NT2/D1 (cell line): ENCODE measurements at regions not wholly inside any gene's neighbourhood (a gene's known extent, or its start where the extent isn't known, plus 50 kb on each side); places are given as distances from the start of the nearest gene placed in this dataset.

Source experiments
- DNase-seq: peaks from one replicate; pipeline ENCODE4 v3.0.0-alpha.2; 2011; ENCODE audit warnings: low read depth, low spot score
- H3K27me3 ChIP-seq: 2 replicates; pipeline ENCODE4 v1.6.0; 2011; ENCODE audit warnings: mild to moderate bottlenecking; ENCODE audit not compliant: insufficient read length, insufficient read depth
- H3K36me3 ChIP-seq: 2 replicates; pipeline ENCODE4 v1.6.1; 2011; ENCODE audit warnings: mild to moderate bottlenecking, low read length, mixed read lengths; ENCODE audit not compliant: insufficient read depth, insufficient read length
- H3K4me1 ChIP-seq: 2 replicates; pipeline ENCODE4 v1.5.1; 2011; ENCODE audit not compliant: insufficient read depth, insufficient read length
- H3K4me3 ChIP-seq: 2 replicates; pipeline ENCODE4 v1.5.1; 2011; ENCODE audit warnings: low read depth; ENCODE audit not compliant: insufficient read length
- H3K9ac ChIP-seq: 2 replicates; pipeline ENCODE4 v1.6.0; 2011; ENCODE audit warnings: low read depth; ENCODE audit not compliant: insufficient read length
- H3K9me3 ChIP-seq: 2 replicates; pipeline ENCODE4 v1.5.1; 2011; ENCODE audit warnings: mild to moderate bottlenecking, low read length; ENCODE audit not compliant: insufficient read depth
- SUZ12 ChIP-seq: IDR thresholded peaks from 2 replicates; pipeline ENCODE4 v1.6.1; 2011; ENCODE audit not compliant: insufficient read length, insufficient read depth; ENCODE audit errors: extremely low read depth
- YY1 ChIP-seq: IDR thresholded peaks from 2 replicates; pipeline ENCODE4 v1.6.1; 2011; ENCODE audit not compliant: insufficient read length, insufficient read depth
- ZNF274 ChIP-seq: IDR thresholded peaks from 2 replicates; pipeline ENCODE4 v1.6.1; 2011; ENCODE audit warnings: mild to moderate bottlenecking, low read depth, low read length

- Histone ChIP-seq H3K36me3 (no peaks in the 10 kb centered on the region), H3K27me3 (no peaks in the 10 kb centered on the region), H3K4me3 (no peak overlapping the region), H3K4me1 (no peaks in the 10 kb centered on the region), H3K9me3 (no peaks in the 10 kb centered on the region), H3K9ac (no peak overlapping the region)
- TF ChIP-seq ZNF274 = no peak
- TF ChIP-seq SUZ12 = no peak
- TF ChIP-seq YY1 = no peak
- DNase-seq = no peak
Measured at GRCh38 chr2:38228753-38229152, 148.3 kb downstream of the ATL2 start.

GRCh38 chr2:38224821-38225437, 149.0 kb upstream of the CYP1B1 start:
- peak; percentile 75 for DNase-seq
- TF ChIP-seq SUZ12 (no peak), ZNF274 (no peak), YY1 (no peak)

GRCh38 chr2:38224181-38224580, 148.2 kb upstream of the CYP1B1 start:
- no peak for TF ChIP-seq SUZ12
- TF ChIP-seq YY1 = no peak
- no peak for TF ChIP-seq ZNF274
- no peaks in the 10 kb centered on the region for H3K36me3 ChIP-seq

More at GRCh38 chr2:38224821-38225437, 149.0 kb upstream of the CYP1B1 start:
- Histone ChIP-seq H3K9me3 (no peaks in the 10 kb centered on the region), H3K4me3 (no peak overlapping the region), H3K36me3 (no peaks in the 10 kb centered on the region), H3K9ac (no peak overlapping the region), H3K27me3 (no peaks in the 10 kb centered on the region), H3K4me1 (no peaks in the 10 kb centered on the region)

GRCh38 chr2:38223256-38223655, 147.3 kb upstream of the CYP1B1 start:
- no peak for TF ChIP-seq ZNF274
- no peak for TF ChIP-seq SUZ12
- TF ChIP-seq YY1 = no peak
- H3K9me3 ChIP-seq = no peaks in the 10 kb centered on the region
- no peak for DNase-seq
- no peak overlapping the region for H3K4me3 ChIP-seq
- peaks cover 6% of the 10 kb centered on the region for H3K4me1 ChIP-seq
- H3K9ac ChIP-seq = no peak overlapping the region
- H3K36me3 ChIP-seq = no peaks in the 10 kb centered on the region
- no peaks in the 10 kb centered on the region for H3K27me3 ChIP-seq

More at GRCh38 chr2:38224181-38224580, 148.2 kb upstream of the CYP1B1 start:
- Histone ChIP-seq H3K4me1 (no peaks in the 10 kb centered on the region), H3K9ac (no peak overlapping the region), H3K4me3 (no peak overlapping the region), H3K9me3 (no peaks in the 10 kb centered on the region), H3K27me3 (no peaks in the 10 kb centered on the region)
- no peak for DNase-seq

GRCh38 chr2:38220164-38220563, 144.2 kb upstream of the CYP1B1 start:
- no peak for TF ChIP-seq ZNF274
- Histone ChIP-seq H3K9me3 (no peaks in the 10 kb centered on the region), H3K27me3 (no peaks in the 10 kb centered on the region)

GRCh38 chr2:38218995-38219394, 143.0 kb upstream of the CYP1B1 start:
- H3K36me3 ChIP-seq = no peaks in the 10 kb centered on the region
- no peak overlapping the region for H3K9ac ChIP-seq
- no peaks in the 10 kb centered on the region for H3K9me3 ChIP-seq
- TF ChIP-seq ZNF274 (no peak), YY1 (no peak), SUZ12 (no peak)
- no peaks in the 10 kb centered on the region for H3K27me3 ChIP-seq
- DNase-seq = no peak
- H3K4me3 ChIP-seq = no peak overlapping the region
- H3K4me1 ChIP-seq = peaks cover 6% of the 10 kb centered on the region

More at GRCh38 chr2:38220164-38220563, 144.2 kb upstream of the CYP1B1 start:
- DNase-seq = no peak
- H3K36me3 ChIP-seq = no peaks in the 10 kb centered on the region
- no peak overlapping the region for H3K9ac ChIP-seq
- H3K4me1 ChIP-seq = peaks cover 6% of the 10 kb centered on the region
- H3K4me3 ChIP-seq = no peak overlapping the region

GRCh38 chr2:38218591-38218991, 142.6 kb upstream of the CYP1B1 start:
- TF ChIP-seq ZNF274 (no peak), SUZ12 (no peak), YY1 (no peak)

More at GRCh38 chr2:38218591-38218991, 142.6 kb upstream of the CYP1B1 start:
- Histone ChIP-seq H3K4me1 (peaks cover 6% of the 10 kb centered on the region), H3K4me3 (no peak overlapping the region), H3K36me3 (no peaks in the 10 kb centered on the region), H3K9me3 (no peaks in the 10 kb centered on the region), H3K9ac (no peak overlapping the region), H3K27me3 (no peaks in the 10 kb centered on the region)
- DNase-seq = no peak
